NCI-H526 treated with DMSO at 0.1 percent for 48 hours (cell line): ENCODE measurements at regions not wholly inside any gene's neighbourhood (a gene's known extent, or its start where the extent isn't known, plus 50 kb on each side); places are given as distances from the start of the nearest gene placed in this dataset.

Experiments used
- DNase-seq: peaks from one replicate; lab custom pipeline; 2025; lab: John Stamatoyannopoulos, UW

GRCh38 chr2:860259-860855, 90.3 kb upstream of the SNTG2 start:
- DNase-seq, result peak; percentile 39

DNA sequence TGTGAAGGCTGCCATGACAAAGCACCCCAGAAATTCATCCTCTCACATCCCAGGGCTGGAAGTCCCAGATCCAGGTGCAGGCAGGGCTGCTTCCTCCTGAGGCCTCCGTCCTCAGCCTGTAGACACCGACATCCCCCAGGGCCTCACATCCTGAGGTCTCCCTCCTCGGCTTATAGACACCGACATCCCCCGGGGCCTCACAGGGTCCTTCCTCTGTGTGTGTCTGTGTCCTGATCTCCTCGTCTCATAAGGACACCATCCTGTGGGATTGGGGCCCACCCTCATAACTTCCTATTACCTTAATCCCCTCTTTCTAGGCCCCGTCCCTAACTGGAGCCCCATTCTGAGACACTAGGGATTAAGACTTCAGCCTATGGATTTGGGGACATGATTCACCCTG, 92.0 kb upstream of the SNTG2 start:
- no peak for DNase-seq

DNA sequence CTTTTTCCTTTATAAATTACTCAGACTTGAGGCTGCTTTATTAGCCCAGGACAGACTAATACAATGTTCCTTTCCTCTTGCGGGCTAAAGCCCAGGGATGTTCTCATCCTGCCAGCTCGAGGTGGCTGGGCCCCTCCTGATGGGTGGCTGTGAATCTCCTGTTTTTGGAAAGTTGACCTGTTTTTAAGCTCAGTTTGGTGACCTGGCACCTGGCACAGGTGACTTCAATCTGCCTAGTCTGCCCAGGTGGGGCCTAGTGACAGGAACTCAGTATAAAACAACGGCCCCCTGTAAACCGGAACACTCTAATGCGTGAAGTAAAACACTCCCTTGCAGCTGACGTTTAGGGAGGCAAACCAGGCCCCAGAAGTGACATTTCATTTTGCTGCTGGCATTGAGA, 92.7 kb upstream of the SNTG2 start:
- DNase-seq, result no peak

DNA sequence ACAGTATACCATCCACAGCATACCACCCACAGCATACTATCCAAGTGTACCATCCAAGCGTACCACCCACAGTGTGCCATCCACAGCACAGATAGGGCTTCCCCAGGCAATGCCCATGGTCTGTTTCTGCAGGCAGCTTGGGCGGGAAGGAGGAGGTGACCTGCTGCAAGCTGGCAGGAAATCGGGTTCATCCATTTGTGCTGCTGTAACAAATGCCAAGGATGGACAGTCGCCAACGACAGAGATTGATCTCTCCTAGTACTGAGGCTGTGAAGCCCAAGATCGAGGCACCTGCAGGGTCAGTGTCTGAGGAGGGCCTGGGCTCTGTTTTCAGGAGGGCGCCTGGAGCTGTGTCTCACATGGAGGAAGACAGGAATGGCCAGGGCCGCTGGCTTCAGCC, 93.6 kb upstream of the SNTG2 start:
- no peak for DNase-seq

GRCh38 chr2:856456-856855, 94.2 kb upstream of the SNTG2 start:
- DNase-seq, result no peak

DNA sequence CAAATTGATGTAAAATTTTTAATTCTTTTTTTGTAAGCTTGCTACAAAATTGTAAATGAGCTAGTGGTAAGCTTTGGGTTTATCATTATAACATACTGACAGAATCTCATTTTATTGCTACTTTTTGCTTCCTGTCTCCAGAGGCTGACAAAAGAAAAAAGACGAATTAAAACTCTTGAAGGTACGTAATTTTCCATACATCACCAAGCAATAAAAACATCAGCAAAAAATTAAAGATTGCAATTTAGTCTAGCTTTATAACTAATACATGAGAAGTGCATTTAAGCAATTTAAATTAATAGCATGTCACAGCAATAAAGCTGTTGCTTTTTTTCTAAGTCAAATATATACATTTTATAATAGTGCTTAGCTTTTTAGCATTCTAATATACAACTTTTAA, 94.6 kb upstream of the SNTG2 start:
- no peak for DNase-seq

GRCh38 chr2:855177-855576, 95.5 kb upstream of the SNTG2 start:
- DNase-seq, result no peak

- peak; percentile 33 for DNase-seq
Measured at GRCh38 chr2:854460-854859, 96.2 kb upstream of the SNTG2 start.

GRCh38 chr2:853203-853870, 97.3 kb upstream of the SNTG2 start:
- DNase-seq, result no peak

GRCh38 chr2:852168-852567, 98.5 kb upstream of the SNTG2 start:
- DNase-seq, result no peak

GRCh38 chr2:851680-852079, 99.0 kb upstream of the SNTG2 start:
- DNase-seq, result no peak

- no peak for DNase-seq
Measured at GRCh38 chr2:851078-851477, 99.6 kb upstream of the SNTG2 start.

DNA sequence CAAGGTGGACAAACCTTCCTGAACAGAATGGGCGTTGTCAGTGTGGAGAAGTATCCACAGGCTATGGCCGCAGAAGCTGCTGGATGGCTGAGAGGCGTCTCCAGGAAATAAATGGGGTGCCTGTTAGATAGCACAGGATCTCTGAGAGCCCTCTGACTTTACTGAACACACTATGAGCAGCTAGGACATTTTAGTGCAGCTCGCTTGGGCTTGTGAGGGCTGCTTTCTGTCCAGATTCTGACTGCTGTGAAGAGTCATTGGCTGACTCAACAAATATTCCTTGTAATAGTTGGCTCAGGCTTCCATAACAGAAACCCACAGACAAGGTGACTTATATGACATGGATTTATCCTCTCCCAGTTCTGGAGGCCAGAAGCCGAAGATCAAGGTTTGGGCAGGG, 100.2 kb upstream of the SNTG2 start:
- DNase-seq, result no peak

- DNase-seq, result no peak
Measured at GRCh38 chr2:848099-848498, 102.5 kb upstream of the SNTG2 start.

DNA sequence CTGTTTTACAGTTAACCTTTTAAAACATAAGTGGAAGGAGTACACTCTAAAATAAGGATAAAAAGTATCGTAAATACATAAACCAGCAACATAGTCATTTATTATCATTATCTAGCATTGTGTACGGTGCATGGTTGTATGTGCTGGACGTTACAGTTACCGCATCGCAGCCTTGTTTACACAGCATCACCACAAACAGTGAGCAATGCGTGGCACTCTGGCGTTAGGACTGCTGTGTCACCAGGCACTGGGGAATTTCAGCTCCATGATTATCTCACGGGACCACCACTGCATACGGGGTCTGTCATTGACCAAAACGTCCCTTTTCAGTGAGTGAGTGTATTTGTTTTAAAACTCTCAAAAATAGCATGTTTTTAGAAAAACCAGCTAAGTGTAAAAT, 103.0 kb upstream of the SNTG2 start:
- DNase-seq, result no peak

DNA sequence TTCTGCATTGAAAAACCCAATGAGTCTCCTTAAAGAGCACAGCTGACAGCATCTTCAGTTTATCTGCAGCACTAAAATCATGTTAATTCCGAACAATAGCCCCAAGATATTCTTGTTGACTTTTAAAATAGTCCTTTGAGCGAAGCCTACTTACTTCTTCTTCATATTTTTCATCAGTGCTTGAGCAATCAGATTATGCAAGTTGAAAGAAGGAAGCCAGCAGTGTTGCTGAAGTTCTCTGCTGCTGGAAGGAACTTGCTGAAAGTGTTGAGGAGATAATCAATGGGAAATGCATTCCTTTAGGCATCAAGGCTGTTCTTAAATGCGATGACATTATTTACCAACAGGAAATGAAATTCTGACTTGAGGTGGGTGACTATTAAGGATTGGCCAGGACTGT, 105.9 kb upstream of the SNTG2 start:
- no peak for DNase-seq

DNA sequence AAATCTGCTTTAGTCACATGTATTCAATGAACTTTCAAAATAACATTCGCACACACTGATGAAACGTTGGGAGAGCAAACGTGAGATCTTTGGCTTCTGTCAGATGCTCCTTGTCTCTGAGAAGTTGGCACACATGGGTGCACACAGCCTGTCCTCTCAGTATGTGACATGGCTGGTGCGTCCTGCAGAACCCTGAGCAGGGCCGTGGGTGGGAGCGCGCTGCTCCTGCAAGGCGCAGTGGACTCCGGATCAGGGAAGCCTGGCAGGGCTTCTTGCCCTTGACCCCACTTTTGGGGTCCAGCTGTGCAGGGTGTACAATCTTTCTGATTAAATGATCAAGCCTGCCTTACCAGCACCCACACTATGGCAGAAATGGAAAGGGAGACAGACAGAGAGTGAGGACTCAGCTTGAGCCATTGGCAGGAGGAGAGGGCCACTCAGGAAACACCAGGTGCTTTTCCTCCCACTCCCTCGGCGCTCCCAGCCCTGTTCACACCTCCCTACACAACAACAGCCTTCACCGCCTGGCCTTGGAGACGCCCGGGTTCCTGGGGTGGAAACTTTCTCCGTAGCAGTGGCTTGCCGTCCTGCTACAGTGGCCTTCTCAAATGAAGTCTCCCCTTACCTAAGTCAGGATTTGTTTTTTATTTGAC, 108.4 kb upstream of the SNTG2 start:
- no peak for DNase-seq

DNA sequence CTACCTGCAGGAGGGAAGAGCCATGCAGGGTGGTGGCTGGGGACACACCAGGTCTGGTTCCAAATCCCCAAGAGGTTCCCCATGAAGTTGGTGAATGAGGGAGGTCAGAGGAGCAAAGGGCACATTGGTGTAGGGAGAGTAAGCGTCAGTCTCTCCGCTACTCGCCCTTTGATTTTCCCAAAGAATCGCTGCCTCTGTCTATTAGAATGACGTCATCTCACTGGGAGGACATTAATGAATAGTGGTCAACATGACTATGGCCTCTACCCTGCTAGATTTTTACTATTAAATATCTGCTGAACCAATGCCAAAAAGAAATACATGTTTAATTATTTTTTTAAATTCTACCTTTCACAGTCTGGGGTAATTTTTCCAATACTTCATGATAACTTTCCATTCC, 109.6 kb upstream of the SNTG2 start:
- DNase-seq, result no peak

GRCh38 chr2:834233-834632, 116.4 kb upstream of the SNTG2 start:
- DNase-seq, result no peak

DNA sequence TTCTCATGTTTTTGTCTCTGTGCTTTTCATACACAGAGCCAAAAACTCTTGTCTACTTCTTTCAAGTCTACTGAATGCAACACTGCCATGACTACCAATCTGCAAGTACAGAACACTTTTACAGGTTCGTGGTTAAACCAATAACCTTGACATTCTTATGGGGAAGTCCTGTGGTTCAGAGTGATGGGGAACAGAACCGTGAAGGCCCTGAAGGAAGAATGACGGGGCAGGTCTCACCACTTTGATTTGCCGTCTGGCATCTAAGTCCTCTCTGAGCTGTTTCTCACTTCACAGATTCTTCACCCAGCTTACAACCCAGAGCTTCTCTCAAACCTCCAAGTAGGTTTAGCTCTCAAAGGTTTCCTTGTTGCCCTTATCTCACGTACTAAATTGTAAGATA, 117.5 kb upstream of the SNTG2 start:
- no peak for DNase-seq

DNA sequence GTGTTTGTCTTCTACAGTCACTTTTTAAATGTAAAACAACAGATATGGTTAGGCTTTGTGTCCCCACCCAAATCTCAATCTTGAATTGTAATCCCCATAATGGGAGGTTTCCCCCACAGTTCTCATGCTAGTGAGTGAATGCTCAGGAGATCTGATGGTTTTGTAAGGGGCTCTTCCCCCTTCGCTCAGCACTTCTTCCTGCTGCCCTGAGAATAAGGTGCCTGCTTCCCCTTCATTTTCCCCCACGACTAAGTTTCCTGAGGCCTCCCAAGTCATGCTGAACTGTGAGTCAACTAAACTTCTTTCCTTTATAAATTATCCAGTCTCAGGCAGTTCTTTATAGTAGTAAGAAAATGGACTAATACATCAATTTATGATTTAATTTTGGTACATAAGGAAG, 118.0 kb upstream of the SNTG2 start:
- no peak for DNase-seq

GRCh38 chr2:831622-832021, 119.0 kb upstream of the SNTG2 start:
- DNase-seq, result no peak

GRCh38 chr2:831225-831536, 119.5 kb upstream of the SNTG2 start:
- no peak for DNase-seq
